ENCODE measurements at regions not wholly inside any gene's neighbourhood (a gene's known extent, or its start where the extent isn't known, plus 50 kb on each side); places are given as distances from the start of the nearest gene placed in this dataset.

DNA sequence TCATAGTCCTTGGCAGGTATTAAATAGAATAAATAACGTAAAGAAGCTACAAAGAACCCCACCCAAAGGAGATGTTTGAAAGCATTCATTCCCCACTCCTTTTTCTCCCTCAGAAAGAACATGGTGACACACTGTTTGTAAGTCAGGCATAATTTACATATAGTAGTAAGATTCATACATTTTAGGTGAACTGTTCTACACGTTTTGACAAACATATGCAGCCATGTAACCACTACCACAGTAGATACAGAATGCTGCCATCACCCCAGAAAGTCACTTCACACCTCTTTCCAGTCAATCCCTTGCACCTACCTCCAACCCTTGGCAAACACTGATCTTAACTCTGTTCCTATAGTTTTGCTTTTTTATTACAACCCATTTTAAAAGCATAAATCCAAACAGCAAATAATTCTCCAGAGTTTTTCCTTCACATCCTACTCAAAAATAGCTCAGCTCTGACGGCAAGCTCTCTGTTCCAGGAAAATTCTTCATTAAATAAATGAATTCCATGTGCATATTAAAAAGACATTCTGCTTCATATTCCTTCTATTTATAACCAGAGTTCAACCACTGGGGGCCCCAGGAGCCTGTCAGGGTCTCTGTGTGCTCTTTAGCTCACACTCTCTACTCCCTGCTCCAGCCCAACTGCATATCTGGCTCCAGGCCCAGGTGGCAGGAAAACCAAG is 258.8 kb downstream of the PLPP3 start:
- TF ChIP-seq, protein P1, sequence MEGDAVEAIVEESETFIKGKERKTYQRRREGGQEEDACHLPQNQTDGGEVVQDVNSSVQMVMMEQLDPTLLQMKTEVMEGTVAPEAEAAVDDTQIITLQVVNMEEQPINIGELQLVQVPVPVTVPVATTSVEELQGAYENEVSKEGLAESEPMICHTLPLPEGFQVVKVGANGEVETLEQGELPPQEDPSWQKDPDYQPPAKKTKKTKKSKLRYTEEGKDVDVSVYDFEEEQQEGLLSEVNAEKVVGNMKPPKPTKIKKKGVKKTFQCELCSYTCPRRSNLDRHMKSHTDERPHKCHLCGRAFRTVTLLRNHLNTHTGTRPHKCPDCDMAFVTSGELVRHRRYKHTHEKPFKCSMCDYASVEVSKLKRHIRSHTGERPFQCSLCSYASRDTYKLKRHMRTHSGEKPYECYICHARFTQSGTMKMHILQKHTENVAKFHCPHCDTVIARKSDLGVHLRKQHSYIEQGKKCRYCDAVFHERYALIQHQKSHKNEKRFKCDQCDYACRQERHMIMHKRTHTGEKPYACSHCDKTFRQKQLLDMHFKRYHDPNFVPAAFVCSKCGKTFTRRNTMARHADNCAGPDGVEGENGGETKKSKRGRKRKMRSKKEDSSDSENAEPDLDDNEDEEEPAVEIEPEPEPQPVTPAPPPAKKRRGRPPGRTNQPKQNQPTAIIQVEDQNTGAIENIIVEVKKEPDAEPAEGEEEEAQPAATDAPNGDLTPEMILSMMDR (IDR thresholded peaks at IDR 0.05): no peak
- TF ChIP-seq EZH2 (IDR thresholded peaks at IDR 0.05): no peak
- TF ChIP-seq EZH2phosphoT487 (IDR thresholded peaks at IDR 0.05): no peak

All from neural progenitor cell (in vitro differentiated cells).